ENCODE measurements at regions not wholly inside any gene's neighbourhood (a gene's known extent, or its start where the extent isn't known, plus 50 kb on each side); places are given as distances from the start of the nearest gene placed in this dataset.

DNA sequence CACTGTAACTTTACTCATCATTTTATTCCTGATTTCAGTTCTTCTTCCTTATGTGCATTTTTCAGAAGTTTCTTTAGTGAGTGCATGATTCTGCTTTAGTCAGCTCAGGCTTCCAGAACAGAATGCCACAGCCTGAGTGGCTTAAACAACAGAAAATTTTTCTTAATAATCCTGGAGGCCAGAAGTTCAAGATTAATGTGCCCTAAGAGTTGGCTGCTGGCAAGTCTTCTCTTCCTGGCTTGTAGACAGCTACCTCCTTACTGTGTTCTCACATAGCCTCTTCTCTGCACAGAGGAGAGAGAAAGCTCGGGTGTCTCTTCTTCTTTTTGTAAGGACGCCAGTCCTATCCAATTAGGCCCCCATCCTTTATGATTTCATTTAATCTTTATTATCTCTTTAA, 443.1 kb upstream of the RGS17 start:
- DNase-seq = no peak
- Histone ChIP-seq H3K4me1 (no peaks in the 10 kb centered on the region), H3K36me3 (no peaks in the 10 kb centered on the region), H3K9me3 (no peaks in the 10 kb centered on the region), H3K27me3 (no peaks in the 10 kb centered on the region), H3K4me3 (no peak overlapping the region), H3K27ac (no peak overlapping the region)
- no peak for TF ChIP-seq POLR2A (IDR thresholded peaks at IDR 0.05)
- TF ChIP-seq CTCF (IDR thresholded peaks at IDR 0.05) = no peak

DNA sequence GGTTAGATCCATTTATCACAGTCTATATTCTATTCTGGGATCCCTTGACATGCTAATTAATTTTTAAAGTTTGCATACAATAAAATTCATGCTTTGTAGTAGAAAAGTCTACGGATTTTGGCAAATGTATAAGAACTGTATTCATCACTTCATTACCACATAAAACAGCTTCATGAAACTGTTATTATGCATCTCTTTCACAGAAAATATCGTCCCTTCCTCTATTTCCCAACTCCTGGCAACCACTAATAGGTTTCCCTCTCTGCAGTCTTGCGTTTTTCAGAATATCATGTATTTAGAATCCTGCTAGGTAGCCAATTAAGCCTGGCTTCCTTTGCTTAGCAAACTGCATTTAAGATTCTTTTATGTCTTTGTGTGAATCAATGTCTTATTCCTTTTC, 441.3 kb upstream of the RGS17 start:
- Histone ChIP-seq H3K36me3 (no peaks in the 10 kb centered on the region), H3K9me3 (no peaks in the 10 kb centered on the region), H3K27me3 (no peaks in the 10 kb centered on the region), H3K27ac (no peak overlapping the region), H3K4me1 (no peaks in the 10 kb centered on the region), H3K4me3 (no peak overlapping the region)
- no peak for DNase-seq
- TF ChIP-seq POLR2A (IDR thresholded peaks at IDR 0.05) (no peak), CTCF (IDR thresholded peaks at IDR 0.05) (no peak)

GRCh38 chr6:153568628-153569027, 437.5 kb upstream of the RGS17 start:
- Histone ChIP-seq H3K36me3 (no peaks in the 10 kb centered on the region), H3K4me3 (no peak overlapping the region), H3K27ac (no peak overlapping the region), H3K27me3 (no peaks in the 10 kb centered on the region), H3K9me3 (no peaks in the 10 kb centered on the region), H3K4me1 (no peaks in the 10 kb centered on the region)
- DNase-seq = no peak
- TF ChIP-seq POLR2A (IDR thresholded peaks at IDR 0.05) = no peak

DNA sequence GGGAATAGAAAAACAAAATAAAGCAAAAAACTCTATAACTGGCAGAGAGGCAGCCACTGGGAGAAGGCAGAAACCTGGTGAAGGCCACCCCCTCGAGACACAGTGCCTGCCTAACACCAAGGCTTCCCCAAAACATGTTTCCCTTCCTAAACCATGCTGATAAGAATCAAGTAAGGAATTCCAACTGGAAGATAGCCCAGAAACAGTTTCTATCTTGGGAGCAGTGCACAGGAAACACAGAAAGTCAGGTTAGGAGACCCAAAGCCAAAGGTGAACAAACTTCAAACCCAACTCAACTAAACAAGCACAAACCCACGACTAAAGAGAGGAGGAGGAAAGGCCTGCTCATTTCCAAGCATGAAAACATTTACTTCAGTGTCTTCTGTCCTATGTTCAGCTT, 433.7 kb upstream of the RGS17 start:
- H3K27ac ChIP-seq = no peak overlapping the region
- no peaks in the 10 kb centered on the region for H3K9me3 ChIP-seq
- DNase-seq = no peak
- H3K27me3 ChIP-seq = no peaks in the 10 kb centered on the region
- no peaks in the 10 kb centered on the region for H3K36me3 ChIP-seq
- no peak overlapping the region for H3K4me3 ChIP-seq
- no peaks in the 10 kb centered on the region for H3K4me1 ChIP-seq
- no peak for TF ChIP-seq CTCF (IDR thresholded peaks at IDR 0.05)
- no peak for TF ChIP-seq POLR2A (IDR thresholded peaks at IDR 0.05)

DNA sequence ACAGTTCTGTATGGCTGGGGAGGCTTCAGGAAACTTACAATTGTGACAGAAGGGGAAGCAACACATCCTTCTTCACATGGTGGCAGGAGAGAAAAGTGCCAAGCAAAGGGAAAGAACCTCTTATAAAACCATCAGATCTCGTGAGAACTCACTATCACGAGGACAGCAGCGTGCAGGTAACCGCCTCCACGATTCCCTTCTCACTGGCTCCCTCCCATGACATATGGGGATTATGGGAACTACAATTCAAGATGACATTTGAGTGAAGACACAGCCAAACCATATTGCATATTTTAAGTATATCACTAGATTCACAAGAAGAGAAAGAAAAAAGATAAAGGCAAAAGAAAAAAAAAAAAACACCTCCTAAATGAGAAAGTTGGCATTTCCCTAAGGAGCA, 431.9 kb upstream of the RGS17 start:
- H3K27me3 ChIP-seq = no peaks in the 10 kb centered on the region
- TF ChIP-seq CTCF (IDR thresholded peaks at IDR 0.05) = no peak
- TF ChIP-seq POLR2A (IDR thresholded peaks at IDR 0.05) = no peak
- no peak overlapping the region for H3K4me3 ChIP-seq
- no peak overlapping the region for H3K27ac ChIP-seq
- H3K4me1 ChIP-seq = no peaks in the 10 kb centered on the region
- H3K36me3 ChIP-seq = no peaks in the 10 kb centered on the region
- DNase-seq = no peak
- H3K9me3 ChIP-seq = no peaks in the 10 kb centered on the region

- Histone ChIP-seq H3K27me3 (no peaks in the 10 kb centered on the region), H3K9me3 (no peaks in the 10 kb centered on the region)
- DNase-seq = no peak
Measured at GRCh38 chr6:153553627-153554026, 422.5 kb upstream of the RGS17 start.

More at GRCh38 chr6:153553627-153554026, 422.5 kb upstream of the RGS17 start:
- TF ChIP-seq POLR2A (IDR thresholded peaks at IDR 0.05) (no peak), CTCF (IDR thresholded peaks at IDR 0.05) (no peak)
- Histone ChIP-seq H3K4me3 (no peak overlapping the region), H3K27ac (no peak overlapping the region), H3K4me1 (no peaks in the 10 kb centered on the region), H3K36me3 (no peaks in the 10 kb centered on the region)
